ENCODE measurements at regions not wholly inside any gene's neighbourhood (a gene's known extent, or its start where the extent isn't known, plus 50 kb on each side); places are given as distances from the start of the nearest gene placed in this dataset.
A peak's percentile ranks its signal among the peaks of the same experiment; 100 is the strongest.

DNA sequence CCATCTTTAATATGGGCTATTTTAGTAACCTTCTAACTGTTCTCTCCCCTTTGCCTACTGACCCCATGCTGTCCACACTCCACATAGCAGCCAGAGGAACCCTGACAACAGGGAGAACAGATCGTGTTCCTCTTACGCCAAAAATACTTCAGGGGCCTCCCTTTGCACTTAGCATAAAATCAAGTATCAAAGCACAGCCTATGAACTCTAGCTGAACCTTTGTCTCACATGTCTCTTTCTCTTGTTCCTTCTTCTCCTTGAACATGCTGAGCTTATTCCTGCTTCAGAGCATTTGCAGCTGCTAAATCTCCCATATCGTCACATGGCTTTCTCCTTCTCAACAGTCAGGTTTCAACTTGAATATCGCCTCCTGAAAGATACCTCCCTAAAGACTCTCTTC lies 698.8 kb upstream of the C9orf72 start:
- no peak for DNase-seq (ENCODE audit: low read depth)
- TF ChIP-seq, protein P1, sequence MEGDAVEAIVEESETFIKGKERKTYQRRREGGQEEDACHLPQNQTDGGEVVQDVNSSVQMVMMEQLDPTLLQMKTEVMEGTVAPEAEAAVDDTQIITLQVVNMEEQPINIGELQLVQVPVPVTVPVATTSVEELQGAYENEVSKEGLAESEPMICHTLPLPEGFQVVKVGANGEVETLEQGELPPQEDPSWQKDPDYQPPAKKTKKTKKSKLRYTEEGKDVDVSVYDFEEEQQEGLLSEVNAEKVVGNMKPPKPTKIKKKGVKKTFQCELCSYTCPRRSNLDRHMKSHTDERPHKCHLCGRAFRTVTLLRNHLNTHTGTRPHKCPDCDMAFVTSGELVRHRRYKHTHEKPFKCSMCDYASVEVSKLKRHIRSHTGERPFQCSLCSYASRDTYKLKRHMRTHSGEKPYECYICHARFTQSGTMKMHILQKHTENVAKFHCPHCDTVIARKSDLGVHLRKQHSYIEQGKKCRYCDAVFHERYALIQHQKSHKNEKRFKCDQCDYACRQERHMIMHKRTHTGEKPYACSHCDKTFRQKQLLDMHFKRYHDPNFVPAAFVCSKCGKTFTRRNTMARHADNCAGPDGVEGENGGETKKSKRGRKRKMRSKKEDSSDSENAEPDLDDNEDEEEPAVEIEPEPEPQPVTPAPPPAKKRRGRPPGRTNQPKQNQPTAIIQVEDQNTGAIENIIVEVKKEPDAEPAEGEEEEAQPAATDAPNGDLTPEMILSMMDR (IDR thresholded peaks at IDR 0.05; ENCODE audit: insufficient read depth, low read length, poor library complexity, severe bottlenecking): no peak
- H3K36me3 ChIP-seq (ENCODE audit: control insufficient read depth, insufficient read depth, low read length): no peaks in the 10 kb centered on the region
- H3K4me3 ChIP-seq (ENCODE audit: low read depth, low read length): no peak overlapping the region
- H3K27me3 ChIP-seq (ENCODE audit: control insufficient read depth, insufficient read depth, low read length): no peaks in the 10 kb centered on the region

- H3K4me3 ChIP-seq (ENCODE audit: low read depth, low read length): no peak overlapping the region
- TF ChIP-seq, protein P1 (IDR thresholded peaks at IDR 0.05; ENCODE audit: insufficient read depth, low read length, poor library complexity, severe bottlenecking): no peak
- H3K27me3 ChIP-seq (ENCODE audit: control insufficient read depth, insufficient read depth, low read length): no peaks in the 10 kb centered on the region
- DNase-seq (ENCODE audit: low read depth): no peak
- H3K36me3 ChIP-seq (ENCODE audit: control insufficient read depth, insufficient read depth, low read length): no peaks in the 10 kb centered on the region
Observed at GRCh38 chr9:28287455-28287854, 714.2 kb upstream of the C9orf72 start.

DNA sequence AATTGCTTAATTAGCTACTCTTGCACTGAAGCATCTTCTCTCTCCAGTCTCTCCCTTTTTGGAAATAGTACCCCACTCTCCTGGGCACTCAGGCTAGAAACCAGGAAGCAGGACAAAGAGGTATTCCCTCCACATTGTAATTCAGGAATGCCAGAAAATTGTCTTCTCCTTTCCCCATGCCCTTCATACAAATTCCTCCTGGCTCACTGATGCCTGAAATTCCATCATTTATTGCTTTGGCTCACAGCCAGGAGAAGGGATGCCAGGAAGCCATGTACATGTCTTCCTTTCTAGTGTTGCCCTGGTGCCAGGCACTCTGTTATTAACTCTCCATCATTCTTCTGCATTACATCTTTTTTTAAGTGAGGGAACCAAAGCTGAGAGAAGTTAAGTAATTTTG lies 716.5 kb upstream of the C9orf72 start:
- TF ChIP-seq, protein P1 (IDR thresholded peaks at IDR 0.05; ENCODE audit: insufficient read depth, low read length, poor library complexity, severe bottlenecking): no peak
- Histone ChIP-seq H3K36me3 (ENCODE audit: control insufficient read depth, insufficient read depth, low read length) (no peaks in the 10 kb centered on the region), H3K27me3 (ENCODE audit: control insufficient read depth, insufficient read depth, low read length) (no peaks in the 10 kb centered on the region), H3K4me3 (ENCODE audit: low read depth, low read length) (no peak overlapping the region)
- peak; percentile 29 for DNase-seq (ENCODE audit: low read depth)

GRCh38 chr9:28293369-28294090 lies 720.2 kb upstream of the C9orf72 start:
- H3K27me3 ChIP-seq (ENCODE audit: control insufficient read depth, insufficient read depth, low read length): no peaks in the 10 kb centered on the region
- TF ChIP-seq, protein P1 (IDR thresholded peaks at IDR 0.05; ENCODE audit: insufficient read depth, low read length, poor library complexity, severe bottlenecking): no peak
- no peak for DNase-seq (ENCODE audit: low read depth)
- H3K36me3 ChIP-seq (ENCODE audit: control insufficient read depth, insufficient read depth, low read length): no peaks in the 10 kb centered on the region
- no peak overlapping the region for H3K4me3 ChIP-seq (ENCODE audit: low read depth, low read length)

DNA sequence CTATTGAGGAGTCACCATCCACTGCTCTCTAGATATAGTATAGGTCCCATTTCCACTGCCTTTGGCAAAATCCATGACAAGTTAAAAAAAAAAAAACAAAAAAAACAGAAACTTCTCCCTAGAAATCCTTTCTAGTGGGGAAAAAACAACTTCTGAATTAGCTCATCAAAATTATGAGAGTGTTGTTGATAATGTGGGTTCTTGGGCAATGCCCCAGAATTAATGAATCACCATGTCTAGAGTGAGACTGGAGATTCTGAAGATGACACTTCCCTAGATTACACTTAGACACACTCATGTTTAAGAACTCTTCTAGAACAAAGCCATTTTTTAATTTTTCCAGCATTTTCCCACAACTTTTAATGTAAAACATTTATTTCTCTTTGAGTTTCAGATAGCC lies 728.0 kb upstream of the C9orf72 start:
- no peak for DNase-seq (ENCODE audit: low read depth)
- Histone ChIP-seq H3K4me3 (ENCODE audit: low read depth, low read length) (no peak overlapping the region), H3K27me3 (ENCODE audit: control insufficient read depth, insufficient read depth, low read length) (no peaks in the 10 kb centered on the region), H3K36me3 (ENCODE audit: control insufficient read depth, insufficient read depth, low read length) (no peaks in the 10 kb centered on the region)
- TF ChIP-seq, protein P1 (IDR thresholded peaks at IDR 0.05; ENCODE audit: insufficient read depth, low read length, poor library complexity, severe bottlenecking): no peak

DNA sequence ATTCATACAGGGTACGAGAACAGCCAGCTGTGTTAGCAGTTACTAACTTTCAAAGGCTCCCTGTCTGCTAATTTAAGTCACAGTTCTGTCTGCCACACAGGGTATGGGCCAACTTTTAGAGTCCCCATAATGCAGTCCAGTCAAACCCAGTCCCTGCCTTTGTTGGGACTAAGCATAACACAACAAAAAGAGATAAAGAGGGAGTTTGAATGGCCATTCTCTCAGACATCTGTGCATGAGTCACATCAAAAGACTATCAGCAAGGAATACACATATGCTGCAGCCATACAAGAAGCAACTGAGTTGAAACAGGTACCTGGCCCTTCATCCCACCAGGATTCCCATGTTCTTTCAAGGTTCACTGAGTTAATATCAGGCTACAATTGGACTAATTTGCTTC lies 744.5 kb upstream of the C9orf72 start:
- DNase-seq (ENCODE audit: low read depth): no peak
- no peak overlapping the region for H3K4me3 ChIP-seq (ENCODE audit: low read depth, low read length)
- TF ChIP-seq, protein P1 (IDR thresholded peaks at IDR 0.05; ENCODE audit: insufficient read depth, low read length, poor library complexity, severe bottlenecking): no peak
- H3K27me3 ChIP-seq (ENCODE audit: control insufficient read depth, insufficient read depth, low read length): no peaks in the 10 kb centered on the region
- no peaks in the 10 kb centered on the region for H3K36me3 ChIP-seq (ENCODE audit: control insufficient read depth, insufficient read depth, low read length)

All from kidney epithelial cell (primary cell).